ENCODE measurements at regions not wholly inside any gene's neighbourhood (a gene's known extent, or its start where the extent isn't known, plus 50 kb on each side); places are given as distances from the start of the nearest gene placed in this dataset.

DNA sequence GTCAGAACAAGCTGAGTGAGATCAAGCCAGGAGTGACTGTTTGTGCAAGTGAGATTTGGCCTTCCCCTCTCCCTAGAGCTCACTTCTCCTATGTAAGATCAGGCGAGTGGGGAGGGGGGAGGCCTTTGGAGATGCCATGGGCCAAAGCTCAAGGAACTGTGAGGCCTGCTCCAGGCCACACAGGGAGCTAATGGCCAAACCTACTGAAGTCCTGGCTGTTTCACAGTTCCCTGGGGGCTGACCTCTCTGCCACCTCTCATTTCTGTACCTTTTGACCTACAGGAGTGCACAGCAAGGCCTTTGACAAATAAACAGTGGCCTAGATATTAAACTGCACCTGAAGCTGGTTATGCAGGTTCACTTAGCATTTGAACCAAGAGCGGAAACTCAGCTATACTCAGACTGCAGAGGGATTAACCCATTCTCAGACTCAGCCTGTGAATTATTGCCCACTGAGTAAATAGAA lies 235.0 kb upstream of the NT5C1B start:
- TF ChIP-seq, protein P1, sequence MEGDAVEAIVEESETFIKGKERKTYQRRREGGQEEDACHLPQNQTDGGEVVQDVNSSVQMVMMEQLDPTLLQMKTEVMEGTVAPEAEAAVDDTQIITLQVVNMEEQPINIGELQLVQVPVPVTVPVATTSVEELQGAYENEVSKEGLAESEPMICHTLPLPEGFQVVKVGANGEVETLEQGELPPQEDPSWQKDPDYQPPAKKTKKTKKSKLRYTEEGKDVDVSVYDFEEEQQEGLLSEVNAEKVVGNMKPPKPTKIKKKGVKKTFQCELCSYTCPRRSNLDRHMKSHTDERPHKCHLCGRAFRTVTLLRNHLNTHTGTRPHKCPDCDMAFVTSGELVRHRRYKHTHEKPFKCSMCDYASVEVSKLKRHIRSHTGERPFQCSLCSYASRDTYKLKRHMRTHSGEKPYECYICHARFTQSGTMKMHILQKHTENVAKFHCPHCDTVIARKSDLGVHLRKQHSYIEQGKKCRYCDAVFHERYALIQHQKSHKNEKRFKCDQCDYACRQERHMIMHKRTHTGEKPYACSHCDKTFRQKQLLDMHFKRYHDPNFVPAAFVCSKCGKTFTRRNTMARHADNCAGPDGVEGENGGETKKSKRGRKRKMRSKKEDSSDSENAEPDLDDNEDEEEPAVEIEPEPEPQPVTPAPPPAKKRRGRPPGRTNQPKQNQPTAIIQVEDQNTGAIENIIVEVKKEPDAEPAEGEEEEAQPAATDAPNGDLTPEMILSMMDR (IDR thresholded peaks at IDR 0.05), result no peak
- TF ChIP-seq POLR2AphosphoS5 (IDR thresholded peaks at IDR 0.05) (no peak), EP300 (IDR thresholded peaks at IDR 0.05; ENCODE audit: low read depth) (no peak)
